GM12878 (cell line): ENCODE measurements at regions not wholly inside any gene's neighbourhood (a gene's known extent, or its start where the extent isn't known, plus 50 kb on each side); places are given as distances from the start of the nearest gene placed in this dataset.

Source experiments
- ATAC-seq: fragments of 200-7000 bp; cut with Tn5 transposase; 3 replicates; pipeline ENCODE4 v1.9.1; 2020; ENCODE audit warnings: mild to moderate bottlenecking, moderate library complexity
- BruUV-seq: library from RNA; stranded (reverse); fragments of 400-500 nt; replicated peaks from 2 replicates; lab custom pipeline; 2021; lab: Mats Ljungman, UMichigan
- CTCF ChIA-PET: fragments of 300-600 bp; sonication (Branson Sonifier 250); formaldehyde crosslinking; extraction: SDS; loops from one replicate; lab custom pipeline; 2021; ENCODE audit warnings: inconsistent platforms; lab: Yijun Ruan, JAX
- POLR2A ChIA-PET: fragments of 350-600 bp; formaldehyde crosslinking; extraction: SDS; loops from one replicate; lab custom pipeline; 2021; ENCODE audit warnings: inconsistent platforms; lab: Charles Lee
- RAD21 ChIA-PET: fragments of 300-600 bp; sonication (Branson Sonifier 250); formaldehyde crosslinking; loops from one replicate; lab custom pipeline; 2023; ENCODE audit warnings: antibody characterized with exemption; ENCODE audit not compliant: unreplicated experiment; lab: Charles Lee
- SMC1A ChIA-PET: fragments of 300-600 bp; sonication (Branson Sonifier 250); formaldehyde crosslinking; loops from one replicate; lab custom pipeline; 2023; ENCODE audit not compliant: unreplicated experiment, uncharacterized antibody; lab: Charles Lee
- DNase-seq: peaks from one replicate; pipeline ENCODE4 v3.0.0-alpha.2; 2011; ENCODE audit warnings: low read depth, low spot score
- FAIRE-seq: peaks from 3 replicates; lab custom pipeline; 2011; peaks lifted over from hg19 to GRCh38; lab: Jason Lieb, UNC
- H2AFZ ChIP-seq: 2 replicates; pipeline ENCODE4 v1.6.0; 2011; ENCODE audit warnings: low read depth, low read length, control low read depth; ENCODE audit not compliant: control insufficient read depth
- H3K27ac ChIP-seq: 2 replicates; pipeline ENCODE4 v1.5.1; 2011; ENCODE audit warnings: control low read depth; ENCODE audit not compliant: control insufficient read depth, insufficient read depth
- H3K27me3 ChIP-seq, 2 experiments: replicated peaks in 1 of 2; 2 replicates each; pipeline versions ENCODE4 v1.6.0 to v1.6.1; 2011; ENCODE audit warnings: low read length in 1 of 2; ENCODE audit not compliant: control insufficient read depth in 2 of 2, insufficient read depth in 2 of 2
- H3K36me3 ChIP-seq, 2 experiments: 2 replicates each; pipeline ENCODE4 v1.5.1; 2011; ENCODE audit warnings: low read length in 1 of 2; ENCODE audit not compliant: control insufficient read depth in 2 of 2, insufficient read depth in 2 of 2
- H3K4me1 ChIP-seq: 2 replicates; pipeline ENCODE4 v1.6.1; 2011; ENCODE audit warnings: mild to moderate bottlenecking, low read length, moderate library complexity, mixed read lengths; ENCODE audit not compliant: control insufficient read depth, insufficient read depth
- H3K4me2 ChIP-seq: 2 replicates; pipeline ENCODE4 v1.6.0; 2011; ENCODE audit warnings: control low read depth; ENCODE audit not compliant: control insufficient read depth, insufficient read depth
- H3K4me3 ChIP-seq: fragments of 200-600 bp; sonication (generic); 2 replicates; pipeline ENCODE4 v1.5.1; 2016
- H3K79me2 ChIP-seq: 2 replicates; pipeline ENCODE4 v1.6.0; 2011; ENCODE audit warnings: low read length; ENCODE audit not compliant: control insufficient read depth, insufficient read depth
- H3K9ac ChIP-seq: 2 replicates; pipeline ENCODE4 v1.8.0; 2011; ENCODE audit warnings: low read length, control low read depth, mixed read lengths; ENCODE audit not compliant: control insufficient read depth, insufficient read depth
- H3K9me3 ChIP-seq: replicated peaks from 3 replicates; pipeline ENCODE4 v1.5.1; 2011; ENCODE audit warnings: mild to moderate bottlenecking, low read length; ENCODE audit not compliant: control insufficient read depth, insufficient read depth
- H4K20me1 ChIP-seq: 2 replicates; pipeline ENCODE4 v1.6.0; 2011; ENCODE audit not compliant: control insufficient read depth, insufficient read depth
- BMI1 ChIP-seq: fragments of 450-650 bp; IDR thresholded peaks from 2 replicates; pipeline ENCODE4 v1.6.1; 2016; ENCODE audit warnings: mild to moderate bottlenecking, moderate library complexity, borderline replicate concordance
- ELK1 ChIP-seq: IDR thresholded peaks from 2 replicates; pipeline ENCODE4 v1.6.1; 2012; ENCODE audit warnings: low read depth, low read length, improper control_type of control experiment
- HDAC6 ChIP-seq: fragments of 200-600 bp; sonication (generic); IDR thresholded peaks from one replicate; pipeline ENCODE4 v1.8.0; 2017; ENCODE audit warnings: antibody characterized with exemption; ENCODE audit not compliant: unreplicated experiment
- WGBS: methylation state at CpG from one replicate; pipeline ENCODE4 v1.1.6; 2016; ENCODE audit warnings: low lambda C conversion rate; ENCODE audit not compliant: insufficient replicate concordance, insufficient coverage; ENCODE audit errors: missing lambda C conversion rate; 5-methylcytosine and 5-hydroxymethylcytosine counted together
- in situ Hi-C: fragments of 300-500 bp; cut with MboI; formaldehyde crosslinking; loops from 9 replicates; pipeline ENCODE4 v1.14.3; 2018; ENCODE audit warnings: mixed read lengths
- intact Hi-C: fragments of 100-400 bp; cut with micrococcal nuclease; formaldehyde crosslinking; loops from one replicate; pipeline ENCODE4 v1.14.2; 2022; ENCODE audit not compliant: unreplicated experiment
- TF ChIP-seq, protein P1 (sequence below): fragments of 150-350 bp; IDR thresholded peaks from 2 replicates; pipeline ENCODE4 v1.6.1; 2014; ENCODE audit warnings: mild to moderate bottlenecking, low read depth, low read length

- no TSS peak for BruUV-seq
- POLR2A ChIA-PET = no interaction called here
- CTCF ChIA-PET = no interaction called here
Measured at GRCh38 chr2:236641051-236641726, 71.6 kb downstream of the ACKR3 start.

GRCh38 chr2:236642125-236642524 lies 72.5 kb downstream of the ACKR3 start:
- intact Hi-C loops = no loop called here
- DNase-seq (no peak), FAIRE-seq (no peak), ATAC-seq (no peak)
- Histone ChIP-seq H3K4me3 (no peak overlapping the region), H3K9ac (no peak overlapping the region), H3K36me3 (no peaks in the 10 kb centered on the region), H2AFZ (no peak overlapping the region), H3K27ac (no peak overlapping the region), H3K4me1 (no peaks in the 10 kb centered on the region; the same call in 1 of the 2 replicates), H3K4me2 (no peak overlapping the region), H4K20me1 (no peaks in the 10 kb centered on the region), H3K27me3 (0 out of 4 replicates have a peak, but pooled peaks cover 0 to 1% of the 10 kb centered on the region in 2 experiments), H3K79me2 (no peaks in the 10 kb centered on the region), H3K9me3 (no peaks in the 10 kb centered on the region; the same call in 1 of the 3 replicates)
- ChIA-PET SMC1A (no interaction called here), RAD21 (no interaction called here), POLR2A (no interaction called here), CTCF (no interaction called here)
- 30% methylated on average over 4 of the region's 4 CpGs for WGBS
- no TSS peak for BruUV-seq
- in situ Hi-C loops = no loop called here
- TF ChIP-seq, protein P1, sequence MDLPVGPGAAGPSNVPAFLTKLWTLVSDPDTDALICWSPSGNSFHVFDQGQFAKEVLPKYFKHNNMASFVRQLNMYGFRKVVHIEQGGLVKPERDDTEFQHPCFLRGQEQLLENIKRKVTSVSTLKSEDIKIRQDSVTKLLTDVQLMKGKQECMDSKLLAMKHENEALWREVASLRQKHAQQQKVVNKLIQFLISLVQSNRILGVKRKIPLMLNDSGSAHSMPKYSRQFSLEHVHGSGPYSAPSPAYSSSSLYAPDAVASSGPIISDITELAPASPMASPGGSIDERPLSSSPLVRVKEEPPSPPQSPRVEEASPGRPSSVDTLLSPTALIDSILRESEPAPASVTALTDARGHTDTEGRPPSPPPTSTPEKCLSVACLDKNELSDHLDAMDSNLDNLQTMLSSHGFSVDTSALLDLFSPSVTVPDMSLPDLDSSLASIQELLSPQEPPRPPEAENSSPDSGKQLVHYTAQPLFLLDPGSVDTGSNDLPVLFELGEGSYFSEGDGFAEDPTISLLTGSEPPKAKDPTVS = no peak
- TF ChIP-seq HDAC6 (no peak), BMI1 (no peak)

More at GRCh38 chr2:236641051-236641726, 71.6 kb downstream of the ACKR3 start:
- Histone ChIP-seq H3K79me2 (no peaks in the 10 kb centered on the region), H3K27ac (no peak overlapping the region), H3K9me3 (no peaks in the 10 kb centered on the region; the same call in 1 of the 3 replicates), H3K4me1 (no peaks in the 10 kb centered on the region; the same call in 1 of the 2 replicates), H3K4me3 (no peak overlapping the region), H4K20me1 (no peaks in the 10 kb centered on the region), H3K27me3 (0 out of 4 replicates have a peak, but pooled peaks cover 0 to 1% of the 10 kb centered on the region in 2 experiments), H3K9ac (no peak overlapping the region), H3K36me3 (no peaks in the 10 kb centered on the region), H3K4me2 (no peak overlapping the region), H2AFZ (no peak overlapping the region)
- intact Hi-C loops (no loop called here), in situ Hi-C loops (no loop called here)
- RAD21 ChIA-PET = no interaction called here
- no peak for FAIRE-seq
- no peak for DNase-seq
- SMC1A ChIA-PET = no interaction called here
- no peak for ATAC-seq
- 57% methylated on average over 15 of the region's 16 CpGs for WGBS
- TF ChIP-seq ELK1 = no peak
